GM18498 (cell line): ENCODE measurements at regions not wholly inside any gene's neighbourhood (a gene's known extent, or its start where the extent isn't known, plus 50 kb on each side); places are given as distances from the start of the nearest gene placed in this dataset.
"Not testable (repeated sequence)": the region's sequence is repeated elsewhere in the genome, so short reads cannot be mapped to it uniquely, and the experiment has no call there.

Experiments
- ATAC-seq: cut with Tn5 transposase; IDR thresholded peaks from one replicate; pipeline ENCODE4 v1.9.1; 2021; ENCODE audit warnings: mild to moderate bottlenecking, moderate library complexity; ENCODE audit not compliant: unreplicated experiment

- no peak for ATAC-seq
These were observed 59.8 kb upstream of the MAGI2 start for GRCh38 chr7:79513261-79513660.

DNA sequence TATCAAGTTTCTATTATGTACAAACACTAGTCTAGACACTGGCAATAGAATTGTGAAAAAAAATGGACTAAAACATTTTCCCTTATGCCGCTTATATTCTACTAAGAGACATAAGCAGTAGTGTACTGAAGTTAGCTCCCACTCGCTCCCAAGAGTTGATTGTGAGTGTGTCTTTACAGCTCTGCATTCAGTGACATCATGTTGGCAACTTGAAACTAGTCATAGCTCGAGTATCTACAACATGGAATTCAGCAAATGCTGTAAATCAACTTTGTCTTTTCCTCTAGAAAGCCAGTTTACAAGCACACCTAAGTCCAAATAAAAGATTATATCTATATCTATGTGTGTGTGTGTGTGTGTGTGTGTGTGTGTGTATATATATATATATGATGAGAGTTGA, 58.8 kb upstream of the MAGI2 start:
- ATAC-seq = no peak

DNA sequence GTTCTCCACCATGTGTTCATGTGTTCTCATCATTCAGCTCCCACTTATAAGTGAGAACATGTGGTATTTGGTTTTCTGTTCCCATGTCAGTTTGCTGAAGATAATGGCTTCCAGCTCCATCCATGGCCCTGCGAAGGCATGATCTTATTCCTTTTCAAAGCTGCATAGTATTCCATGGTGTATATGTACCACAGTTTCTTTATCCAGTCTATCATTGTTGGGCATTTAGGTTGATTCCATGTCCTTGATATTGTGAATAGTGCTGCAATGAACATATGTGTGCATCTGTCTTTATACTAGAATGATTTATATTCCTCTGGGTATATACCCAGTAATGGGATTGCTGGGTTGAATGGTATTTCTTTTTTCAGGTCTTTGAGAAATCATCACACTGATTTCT, 57.6 kb upstream of the MAGI2 start:
- ATAC-seq = not testable (repeated sequence)

GRCh38 chr7:79507131-79507530, 53.7 kb upstream of the MAGI2 start:
- ATAC-seq = no peak

GRCh38 chr7:79506481-79506880, 53.0 kb upstream of the MAGI2 start:
- no peak for ATAC-seq

DNA sequence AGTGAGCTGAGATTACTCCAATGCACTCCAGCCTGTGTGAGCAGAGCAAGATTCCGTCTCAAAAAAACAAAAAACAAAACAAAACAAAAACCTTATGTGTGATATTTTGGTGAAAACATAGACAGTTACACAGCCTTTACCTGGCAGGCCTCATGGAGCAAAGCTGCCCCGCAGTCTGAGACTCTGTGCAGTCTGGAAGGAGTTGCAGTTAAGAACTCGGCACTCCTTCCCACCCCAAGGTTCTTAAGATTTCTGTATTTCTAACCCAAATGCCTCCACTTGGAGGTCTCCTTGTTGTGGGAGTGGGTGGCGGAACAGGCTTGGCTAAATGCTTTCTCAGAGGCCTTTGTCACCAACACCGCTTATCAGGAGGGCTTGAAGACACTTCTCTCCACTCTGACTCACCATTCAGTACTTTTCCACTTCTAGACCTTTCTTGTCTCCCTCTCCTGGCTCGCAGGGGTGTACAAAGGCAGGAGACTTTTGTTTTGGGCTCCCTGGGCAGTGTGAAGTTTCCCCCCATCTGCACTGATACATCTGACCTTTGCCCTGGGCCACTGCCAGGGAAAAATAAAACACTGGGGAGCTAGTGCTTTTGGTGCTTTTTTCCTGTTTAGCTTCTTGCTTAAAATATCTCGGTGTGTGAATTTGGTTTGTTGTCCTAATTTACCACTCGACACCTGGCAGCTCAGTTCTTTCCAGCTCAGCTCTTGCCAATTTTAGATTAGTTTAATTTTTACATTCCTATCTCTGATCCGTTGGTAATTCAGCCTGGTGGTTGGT, 51.3 kb upstream of the MAGI2 start:
- ATAC-seq = no peak
